K562 (cell line): ENCODE measurements at regions not wholly inside any gene's neighbourhood (a gene's known extent, or its start where the extent isn't known, plus 50 kb on each side); places are given as distances from the start of the nearest gene placed in this dataset.

Experiments
- MAZ ChIP-seq, 2 experiments: fragments of 450-650 bp in 1 of 2; sonication (generic) in 1 of 2; formaldehyde crosslinking; IDR thresholded peaks in 1 of 2; conservative IDR thresholded peaks in 1 of 2; 2 replicates each; pipeline versions ENCODE4 v1.4.0 to v1.5.0; 2020; ENCODE audit warnings: mild to moderate bottlenecking in 1 of 2, missing genetic modification reagents in 1 of 2
- RAD51 ChIP-seq: fragments of 450-650 bp; IDR thresholded peaks from 2 replicates; pipeline ENCODE4 v1.7.1; 2016; ENCODE audit warnings: low read depth, mild to moderate bottlenecking, borderline replicate concordance

DNA sequence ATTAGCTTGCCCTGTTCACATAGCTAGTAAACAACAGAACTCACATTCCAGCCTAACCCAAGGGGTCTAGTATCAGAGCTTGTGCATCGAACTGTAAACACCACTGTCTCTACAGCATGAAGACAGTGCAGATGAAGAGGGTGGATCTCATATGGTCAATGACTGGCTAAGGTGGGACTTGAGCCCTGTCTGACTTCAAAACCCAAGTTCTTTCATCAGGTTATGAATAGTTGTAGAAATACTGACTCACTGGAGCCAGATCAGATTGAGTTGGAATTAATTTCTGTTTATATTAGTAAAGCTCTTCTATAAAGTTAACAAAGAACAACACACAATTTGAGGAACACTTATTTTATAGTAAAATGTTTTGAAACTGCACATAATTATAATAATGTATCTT is 161.7 kb upstream of the ARHGAP20 start:
- TF ChIP-seq RAD51 = no peak
- no peak for TF ChIP-seq MAZ (CRISPR knock-in tag; conservative IDR thresholded peaks at IDR 0.05 in 1 of 2, IDR thresholded peaks at IDR 0.05 in 1 of 2)
